ENCODE measurements at regions not wholly inside any gene's neighbourhood (a gene's known extent, or its start where the extent isn't known, plus 50 kb on each side); places are given as distances from the start of the nearest gene placed in this dataset.

DNA sequence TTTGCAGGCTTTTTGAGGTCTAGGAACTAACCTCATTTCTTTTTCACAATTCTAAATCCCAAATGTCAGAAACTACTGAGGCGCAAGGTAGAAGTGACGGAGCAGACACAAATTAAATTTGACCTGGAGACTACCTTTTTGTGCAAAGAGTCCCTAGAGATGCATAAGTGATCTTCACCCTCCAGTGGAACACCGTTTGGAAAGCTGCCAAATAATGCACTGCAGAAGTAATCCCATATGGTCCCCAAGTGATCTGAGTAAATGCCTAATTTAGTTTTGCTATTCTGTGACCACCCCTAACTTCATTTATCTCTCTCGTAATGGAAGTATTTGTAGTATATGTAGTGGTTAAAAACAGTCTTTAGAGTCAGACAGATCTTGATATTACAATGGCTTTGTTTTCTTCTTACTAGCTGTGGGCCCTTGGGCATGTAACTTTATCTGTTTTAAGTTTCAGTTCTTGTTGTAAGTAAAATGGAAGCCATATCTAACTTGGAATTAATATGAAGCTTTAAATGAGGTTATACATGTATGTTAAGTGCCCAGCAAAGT, 70.4 kb upstream of the IPO9 start:
- Histone ChIP-seq H3K27ac (ENCODE audit: low read depth, low read length) (no peak overlapping the region), H3K4me2 (ENCODE audit: low read length) (no peak overlapping the region), H2BK12ac (ENCODE audit: low read length) (no peak overlapping the region), H3K79me2 (ENCODE audit: control insufficient read depth, insufficient read depth, low read length, poor library complexity) (no peaks in the 10 kb centered on the region), H3K27me3 (ENCODE audit: insufficient read depth, low read length) (no peaks in the 10 kb centered on the region), H2AK5ac (ENCODE audit: low read length) (no peak overlapping the region), H3K18ac (ENCODE audit: low read length) (no peak overlapping the region), H3K4me1 (ENCODE audit: control insufficient read depth in 1 of 2, insufficient read depth in 2 of 2, low read length in 2 of 2) (peaks cover 8 to 13% of the 10 kb centered on the region in 2 experiments), H2BK120ac (ENCODE audit: insufficient read depth, low read length, poor library complexity) (no peak overlapping the region), H3K9ac (ENCODE audit: low read length) (no peak overlapping the region), H2AFZ (ENCODE audit: insufficient read depth, low read length, poor library complexity) (no peak overlapping the region), H3K4ac (ENCODE audit: low read depth, low read length) (no peak overlapping the region), H3K14ac (ENCODE audit: low read length) (no peak overlapping the region), H3K23ac (ENCODE audit: low read length) (no peak overlapping the region), H4K8ac (ENCODE audit: low read depth, low read length) (no peak overlapping the region), H3K79me1 (ENCODE audit: low read length) (peaks cover 3% of the 10 kb centered on the region), H3K9me3 (ENCODE audit: insufficient read depth, low read depth, low read length) (no peaks in the 10 kb centered on the region), H3K4me3 (ENCODE audit: low read depth, low read length) (no peak overlapping the region), H2BK5ac (ENCODE audit: low read depth, low read length, poor library complexity) (no peak overlapping the region), H4K91ac (ENCODE audit: low read depth, low read length) (no peak overlapping the region), H3K36me3 (ENCODE audit: control insufficient read depth in 1 of 2, insufficient read depth in 2 of 2, low read length in 2 of 2) (peaks cover 0 to 1% of the 10 kb centered on the region in 2 experiments), H4K12ac (ENCODE audit: low read depth, low read length) (no peak overlapping the region)
- no peak for DNase-seq
- WGBS (ENCODE audit: extremely low coverage, insufficient coverage, insufficient read length) = no CpG with 5 or more reads among the region's 4 CpGs

DNA sequence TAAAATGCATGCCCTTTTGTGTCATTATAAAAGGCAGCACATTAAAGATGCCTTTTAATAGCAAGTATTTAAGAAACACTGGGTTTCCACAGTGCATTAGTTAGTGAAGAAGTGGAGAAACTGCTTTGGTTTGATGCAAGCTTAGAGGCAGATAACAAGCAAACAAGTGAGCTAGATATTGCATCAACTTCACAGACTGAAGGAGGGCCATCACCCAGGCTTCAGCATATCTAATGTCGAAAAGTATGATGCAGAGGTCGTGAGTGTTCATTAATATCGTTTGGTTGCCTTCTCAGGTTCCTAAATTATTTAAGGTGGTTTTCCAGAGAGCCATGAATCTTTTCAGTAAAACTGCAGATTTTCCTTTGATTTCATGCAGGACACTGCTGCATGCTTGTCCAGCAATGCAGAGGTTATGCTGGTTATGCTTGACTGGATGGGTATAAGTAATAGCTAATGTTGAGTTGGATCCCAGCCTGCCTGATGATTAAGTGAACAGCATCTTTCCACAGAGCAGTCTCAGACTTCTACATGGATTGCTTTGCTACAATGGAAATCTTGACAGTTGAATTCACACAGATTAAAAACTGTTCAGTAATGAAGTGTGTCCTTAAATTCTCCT, 69.7 kb upstream of the IPO9 start:
- no peak overlapping the region for H2BK5ac ChIP-seq (ENCODE audit: low read depth, low read length, poor library complexity)
- no peak overlapping the region for H3K4me2 ChIP-seq (ENCODE audit: low read length)
- no peak overlapping the region for H2AK5ac ChIP-seq (ENCODE audit: low read length)
- H3K18ac ChIP-seq (ENCODE audit: low read length) = no peak overlapping the region
- H2BK120ac ChIP-seq (ENCODE audit: insufficient read depth, low read length, poor library complexity) = no peak overlapping the region
- H3K4me1 ChIP-seq (ENCODE audit: control insufficient read depth in 1 of 2, insufficient read depth in 2 of 2, low read length in 2 of 2) = peaks cover 8 to 12% of the 10 kb centered on the region in 2 experiments
- no peak overlapping the region for H3K4ac ChIP-seq (ENCODE audit: low read depth, low read length)
- H3K23ac ChIP-seq (ENCODE audit: low read length) = no peak overlapping the region
- no peaks in the 10 kb centered on the region for H3K27me3 ChIP-seq (ENCODE audit: insufficient read depth, low read length)
- H3K79me2 ChIP-seq (ENCODE audit: control insufficient read depth, insufficient read depth, low read length, poor library complexity) = no peaks in the 10 kb centered on the region
- no peak overlapping the region for H3K14ac ChIP-seq (ENCODE audit: low read length)
- H2AFZ ChIP-seq (ENCODE audit: insufficient read depth, low read length, poor library complexity) = no peak overlapping the region
- peak in 1 of 2 donors; percentile 61 for DNase-seq
- H3K4me3 ChIP-seq (ENCODE audit: low read depth, low read length) = no peak overlapping the region
- no peak overlapping the region for H2BK12ac ChIP-seq (ENCODE audit: low read length)
- peaks cover 0 to 1% of the 10 kb centered on the region in 2 experiments for H3K36me3 ChIP-seq (ENCODE audit: control insufficient read depth in 1 of 2, insufficient read depth in 2 of 2, low read length in 2 of 2)
- H4K91ac ChIP-seq (ENCODE audit: low read depth, low read length) = no peak overlapping the region
- no peak overlapping the region for H4K8ac ChIP-seq (ENCODE audit: low read depth, low read length)
- no CpG with 5 or more reads among the region's 3 CpGs for WGBS (ENCODE audit: extremely low coverage, insufficient coverage, insufficient read length)
- no peak overlapping the region for H3K27ac ChIP-seq (ENCODE audit: low read depth, low read length)
- peaks cover 3% of the 10 kb centered on the region for H3K79me1 ChIP-seq (ENCODE audit: low read length)
- H4K12ac ChIP-seq (ENCODE audit: low read depth, low read length) = no peak overlapping the region
- no peak overlapping the region for H3K9ac ChIP-seq (ENCODE audit: low read length)
- H3K9me3 ChIP-seq (ENCODE audit: insufficient read depth, low read depth, low read length) = no peaks in the 10 kb centered on the region

DNA sequence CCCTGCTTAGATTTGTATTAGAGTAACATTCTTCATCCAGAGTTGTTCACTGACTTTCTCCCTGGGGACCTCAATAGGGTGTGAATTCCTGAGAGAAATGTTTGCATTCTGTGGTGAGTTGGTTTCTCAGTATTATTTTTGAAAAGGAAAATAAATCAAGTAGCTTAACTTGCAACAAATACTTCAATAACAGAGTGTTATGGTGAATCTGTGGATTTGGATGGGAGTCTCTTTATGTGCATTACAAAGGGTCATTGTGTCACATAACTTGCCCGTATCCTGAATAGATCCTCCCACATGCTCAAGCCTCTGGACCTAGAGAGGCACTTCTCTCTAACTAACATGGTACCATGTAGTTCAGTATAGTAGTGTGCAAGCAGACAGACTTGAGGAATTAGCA, 68.4 kb upstream of the IPO9 start:
- no peak overlapping the region for H3K14ac ChIP-seq (ENCODE audit: low read length)
- no peak overlapping the region for H2BK120ac ChIP-seq (ENCODE audit: insufficient read depth, low read length, poor library complexity)
- H4K12ac ChIP-seq (ENCODE audit: low read depth, low read length) = no peak overlapping the region
- peaks cover 6 to 9% of the 10 kb centered on the region in 2 experiments for H3K4me1 ChIP-seq (ENCODE audit: control insufficient read depth in 1 of 2, insufficient read depth in 2 of 2, low read length in 2 of 2)
- H3K27ac ChIP-seq (ENCODE audit: low read depth, low read length) = no peak overlapping the region
- no peak overlapping the region for H2AK5ac ChIP-seq (ENCODE audit: low read length)
- H3K18ac ChIP-seq (ENCODE audit: low read length) = no peak overlapping the region
- no peak overlapping the region for H2AFZ ChIP-seq (ENCODE audit: insufficient read depth, low read length, poor library complexity)
- H3K9ac ChIP-seq (ENCODE audit: low read length) = no peak overlapping the region
- H3K36me3 ChIP-seq (ENCODE audit: control insufficient read depth in 1 of 2, insufficient read depth in 2 of 2, low read length in 2 of 2) = peaks cover 0 to 1% of the 10 kb centered on the region in 2 experiments
- no peak overlapping the region for H4K91ac ChIP-seq (ENCODE audit: low read depth, low read length)
- no peaks in the 10 kb centered on the region for H3K9me3 ChIP-seq (ENCODE audit: insufficient read depth, low read depth, low read length)
- H3K79me1 ChIP-seq (ENCODE audit: low read length) = peaks cover 3% of the 10 kb centered on the region
- DNase-seq = peak in 1 of 2 donors; percentile 74
- H3K4me2 ChIP-seq (ENCODE audit: low read length) = no peak overlapping the region
- no peak overlapping the region for H4K8ac ChIP-seq (ENCODE audit: low read depth, low read length)
- no peak overlapping the region for H2BK12ac ChIP-seq (ENCODE audit: low read length)
- H3K27me3 ChIP-seq (ENCODE audit: insufficient read depth, low read length) = no peaks in the 10 kb centered on the region
- no peak overlapping the region for H3K4me3 ChIP-seq (ENCODE audit: low read depth, low read length)
- H3K4ac ChIP-seq (ENCODE audit: low read depth, low read length) = no peak overlapping the region
- no peaks in the 10 kb centered on the region for H3K79me2 ChIP-seq (ENCODE audit: control insufficient read depth, insufficient read depth, low read length, poor library complexity)
- H2BK5ac ChIP-seq (ENCODE audit: low read depth, low read length, poor library complexity) = no peak overlapping the region
- no CpG with 5 or more reads among the region's 1 CpG for WGBS (ENCODE audit: extremely low coverage, insufficient coverage, insufficient read length)
- no peak overlapping the region for H3K23ac ChIP-seq (ENCODE audit: low read length)

DNA sequence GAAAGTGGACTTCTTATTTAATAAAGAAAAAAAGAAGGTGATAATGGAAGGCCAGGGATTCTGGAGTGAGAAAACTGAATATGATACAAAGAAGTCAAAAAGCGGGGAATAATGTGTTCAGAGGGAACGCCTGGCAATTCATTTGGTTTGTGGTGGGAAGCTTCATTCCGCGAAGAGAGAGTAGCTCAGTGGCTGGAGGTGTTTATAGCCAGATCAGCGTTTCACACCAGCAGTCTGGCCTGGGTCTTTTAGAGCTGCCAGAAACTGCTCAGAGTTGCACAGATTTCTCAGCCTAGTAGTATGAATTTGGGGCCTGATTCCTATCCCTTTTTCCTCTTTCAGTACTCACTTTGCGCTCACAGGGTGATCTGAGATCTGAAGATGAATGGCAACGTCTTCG, 67.8 kb upstream of the IPO9 start:
- no peak overlapping the region for H3K14ac ChIP-seq (ENCODE audit: low read length)
- peaks cover 3% of the 10 kb centered on the region for H3K79me1 ChIP-seq (ENCODE audit: low read length)
- H2BK12ac ChIP-seq (ENCODE audit: low read length) = no peak overlapping the region
- H3K4me3 ChIP-seq (ENCODE audit: low read depth, low read length) = no peak overlapping the region
- H2BK5ac ChIP-seq (ENCODE audit: low read depth, low read length, poor library complexity) = no peak overlapping the region
- H4K8ac ChIP-seq (ENCODE audit: low read depth, low read length) = no peak overlapping the region
- H3K9ac ChIP-seq (ENCODE audit: low read length) = no peak overlapping the region
- H3K18ac ChIP-seq (ENCODE audit: low read length) = no peak overlapping the region
- no peak for DNase-seq
- H3K4me2 ChIP-seq (ENCODE audit: low read length) = no peak overlapping the region
- H3K4ac ChIP-seq (ENCODE audit: low read depth, low read length) = no peak overlapping the region
- no peak overlapping the region for H2AK5ac ChIP-seq (ENCODE audit: low read length)
- H3K23ac ChIP-seq (ENCODE audit: low read length) = no peak overlapping the region
- H4K12ac ChIP-seq (ENCODE audit: low read depth, low read length) = no peak overlapping the region
- peak overlapping the region; percentile 17 for H2BK120ac ChIP-seq (ENCODE audit: insufficient read depth, low read length, poor library complexity)
- peak overlapping the region; percentile 54 for H3K27ac ChIP-seq (ENCODE audit: low read depth, low read length)
- no peaks in the 10 kb centered on the region for H3K9me3 ChIP-seq (ENCODE audit: insufficient read depth, low read depth, low read length)
- peaks cover 6 to 9% of the 10 kb centered on the region in 2 experiments for H3K4me1 ChIP-seq (ENCODE audit: control insufficient read depth in 1 of 2, insufficient read depth in 2 of 2, low read length in 2 of 2)
- H3K36me3 ChIP-seq (ENCODE audit: control insufficient read depth in 1 of 2, insufficient read depth in 2 of 2, low read length in 2 of 2) = peaks cover 0 to 1% of the 10 kb centered on the region in 2 experiments
- H3K27me3 ChIP-seq (ENCODE audit: insufficient read depth, low read length) = no peaks in the 10 kb centered on the region
- H3K79me2 ChIP-seq (ENCODE audit: control insufficient read depth, insufficient read depth, low read length, poor library complexity) = no peaks in the 10 kb centered on the region
- H4K91ac ChIP-seq (ENCODE audit: low read depth, low read length) = no peak overlapping the region
- H2AFZ ChIP-seq (ENCODE audit: insufficient read depth, low read length, poor library complexity) = no peak overlapping the region
- no CpG with 5 or more reads among the region's 8 CpGs for WGBS (ENCODE audit: extremely low coverage, insufficient coverage, insufficient read length)
